GM18505 (cell line): ENCODE measurements at regions not wholly inside any gene's neighbourhood (a gene's known extent, or its start where the extent isn't known, plus 50 kb on each side); places are given as distances from the start of the nearest gene placed in this dataset.

ENCODE experiments used
- ATAC-seq: cut with Tn5 transposase; IDR thresholded peaks from one replicate; pipeline ENCODE4 v1.9.1; 2021; ENCODE audit not compliant: unreplicated experiment
- POLR2A ChIP-seq: IDR thresholded peaks from 4 replicates; pipeline ENCODE4 v1.6.1; 2011; ENCODE audit warnings: borderline replicate concordance; ENCODE audit not compliant: insufficient read depth, insufficient read length; ENCODE audit errors: extremely low read depth

DNA sequence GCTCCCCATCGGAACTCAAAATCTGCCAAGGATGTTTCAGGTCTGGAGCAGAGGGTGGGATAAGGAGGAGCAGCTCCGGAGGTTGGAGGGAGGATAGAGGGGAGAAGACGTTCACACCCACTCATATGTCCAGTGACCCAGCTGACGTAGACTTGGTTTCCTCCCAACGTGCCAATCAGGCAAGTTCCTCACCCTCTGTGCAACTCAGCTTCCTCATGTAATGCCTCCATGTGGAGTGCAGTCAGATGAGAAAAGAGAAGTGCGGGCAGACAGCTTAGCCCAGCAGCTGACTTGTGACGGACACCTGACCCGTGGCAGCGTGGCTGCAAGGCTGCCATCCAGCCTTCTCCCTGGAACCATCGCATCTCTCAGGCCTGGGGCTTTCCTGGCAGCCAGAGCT, 86.8 kb downstream of the NPTX2 start:
- no peak for TF ChIP-seq POLR2A
- ATAC-seq: no peak

DNA sequence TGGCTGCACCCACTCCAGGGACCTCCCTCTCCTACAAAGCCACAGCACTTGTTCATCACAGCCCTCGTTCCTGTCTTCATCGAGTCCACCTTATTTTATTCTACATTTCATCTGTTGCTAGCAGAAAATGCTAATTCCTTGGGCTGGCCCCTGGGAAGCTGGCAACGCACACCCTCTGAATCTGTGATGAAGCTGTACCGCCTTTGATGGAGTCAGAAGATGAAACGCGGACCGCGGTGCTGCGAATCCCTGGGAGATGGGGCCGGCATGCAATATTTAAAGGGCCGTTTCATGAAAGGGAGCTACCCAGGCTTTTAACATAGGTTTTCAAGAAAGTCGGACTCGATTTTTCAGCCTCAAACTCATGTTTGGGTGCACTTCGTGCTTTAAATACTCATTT, 88.5 kb downstream of the NPTX2 start:
- TF ChIP-seq POLR2A: no peak

DNA sequence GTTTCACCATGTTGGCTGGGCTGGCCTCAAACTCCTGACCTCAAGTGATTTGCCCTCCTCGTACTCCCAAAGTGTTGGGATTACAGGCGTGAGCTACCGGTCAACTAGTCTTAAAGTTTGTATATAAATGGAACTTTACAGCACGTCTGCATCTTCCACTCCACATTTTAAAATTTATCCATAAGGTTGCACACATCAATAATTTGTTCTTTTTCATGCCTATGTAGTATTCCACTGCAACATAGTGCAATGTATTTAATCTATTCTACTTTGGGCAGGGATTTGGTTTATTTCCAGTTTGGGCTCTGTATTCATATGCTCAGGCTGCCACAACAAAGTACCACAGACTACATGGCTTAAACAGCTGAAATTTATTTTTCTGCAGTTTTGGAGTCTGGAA, 90.0 kb downstream of the NPTX2 start:
- TF ChIP-seq POLR2A: no peak

More for the DNA sequence above, 88.5 kb downstream of the NPTX2 start:
- no peak for ATAC-seq

DNA sequence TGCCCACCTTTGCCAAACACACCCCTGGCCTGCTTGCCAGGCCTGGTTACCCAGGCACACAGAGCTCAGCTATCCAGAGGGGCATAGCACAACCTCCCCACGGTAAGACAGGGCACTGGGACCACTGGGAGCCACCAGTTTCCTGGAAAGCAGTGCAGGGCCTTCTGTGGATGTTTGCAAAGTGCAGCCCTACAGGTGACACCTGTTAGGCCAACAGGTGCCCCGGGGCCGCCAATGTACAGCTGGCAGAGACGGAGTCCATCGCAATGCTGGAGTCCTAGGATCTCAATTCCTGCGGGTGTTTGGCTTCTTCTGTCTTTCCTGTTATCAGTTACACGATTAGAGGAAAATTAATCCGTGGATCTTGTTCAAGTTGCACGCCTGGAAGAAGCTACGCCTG, 94.9 kb downstream of the NPTX2 start:
- TF ChIP-seq POLR2A: no peak
- no peak for ATAC-seq

More for the DNA sequence above, 90.0 kb downstream of the NPTX2 start:
- no peak for ATAC-seq

DNA sequence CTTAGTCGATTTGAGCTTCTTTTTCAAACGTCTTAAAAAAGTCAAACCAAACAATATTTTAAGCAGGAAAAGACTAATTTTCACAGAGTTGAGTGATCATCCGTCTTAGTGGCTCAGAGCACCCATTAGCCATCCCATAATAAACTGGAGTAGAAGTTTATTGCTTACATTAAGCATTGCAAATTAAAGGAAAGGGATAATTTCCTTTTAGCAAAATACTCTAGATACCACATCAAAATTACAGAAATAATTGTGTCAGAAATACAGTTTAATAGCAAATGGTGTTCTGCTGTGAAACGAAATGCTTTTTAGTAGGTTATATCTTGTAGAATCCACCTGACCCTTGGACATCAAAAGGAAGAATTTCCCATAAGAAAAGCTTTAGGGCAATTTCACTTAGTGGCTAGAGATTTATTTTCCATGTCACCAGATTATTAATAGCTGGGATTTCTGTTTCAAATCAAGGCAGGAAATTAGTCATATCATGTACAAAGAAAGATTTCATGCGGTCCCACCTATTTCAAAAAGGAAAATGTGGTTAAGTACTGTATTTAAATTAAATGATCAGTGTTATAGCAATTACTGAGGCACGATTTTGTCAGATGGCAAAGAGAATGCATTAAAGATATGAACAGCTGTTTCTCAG, 96.2 kb downstream of the NPTX2 start:
- ATAC-seq: no peak
- TF ChIP-seq POLR2A: no peak

DNA sequence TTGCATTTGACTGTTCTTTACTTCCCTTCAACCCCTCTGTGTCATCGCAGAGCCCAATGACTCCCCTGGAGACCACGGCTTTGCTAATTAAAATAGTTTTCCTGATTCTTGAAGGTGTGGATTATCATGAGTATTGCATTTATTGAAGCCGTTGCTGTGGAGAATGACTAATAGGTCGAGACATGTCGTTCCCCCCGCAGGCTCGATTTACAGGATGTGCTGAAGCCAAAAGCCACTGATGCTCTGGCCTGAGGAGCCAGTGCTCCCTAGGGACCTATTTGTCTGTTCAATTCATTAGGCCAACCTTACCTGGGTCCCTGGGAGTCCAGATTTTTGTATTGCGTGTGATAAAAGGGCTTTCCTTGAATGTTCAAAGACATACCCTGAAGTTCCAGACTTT, 102.3 kb downstream of the NPTX2 start:
- no peak for TF ChIP-seq POLR2A
- ATAC-seq: no peak

DNA sequence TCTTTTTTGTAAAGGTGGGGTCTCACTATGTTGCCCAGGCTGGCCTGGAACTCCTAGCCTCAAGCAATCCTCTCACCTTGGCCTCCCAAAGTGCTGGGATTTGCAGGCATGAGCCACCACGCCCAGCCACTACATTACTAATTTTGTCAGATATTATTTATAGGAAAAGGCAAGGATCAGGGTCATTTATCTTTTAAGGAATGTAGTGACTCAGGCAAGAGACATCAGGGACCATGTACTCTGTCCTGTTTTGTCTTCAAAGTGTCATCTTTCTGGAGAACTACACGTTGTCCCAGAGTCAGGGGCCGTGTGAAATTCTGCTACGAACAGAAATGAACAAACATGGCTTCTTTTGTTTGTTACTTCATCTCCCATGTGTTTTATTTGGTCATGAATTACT, 105.3 kb downstream of the NPTX2 start:
- TF ChIP-seq POLR2A: no peak
- no peak for ATAC-seq

DNA sequence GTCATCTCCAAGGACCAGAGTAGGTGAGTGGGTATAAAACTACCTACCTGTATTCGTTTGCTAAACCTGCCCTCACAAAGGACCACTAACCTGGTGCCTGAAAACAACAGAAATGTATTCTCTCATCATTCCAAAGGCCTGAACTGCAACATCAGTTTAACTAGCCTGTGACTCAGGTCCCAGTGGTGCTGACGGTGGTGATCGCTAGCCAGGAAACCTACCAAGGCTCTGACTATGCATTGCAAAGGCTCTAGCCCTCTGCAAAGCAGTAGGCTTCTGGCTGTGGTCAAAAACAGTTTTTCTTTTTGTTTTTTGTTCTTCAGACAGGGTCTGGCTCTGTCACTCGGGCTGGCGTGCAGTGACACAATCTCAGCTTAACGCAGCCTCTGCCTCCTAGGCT, 107.5 kb downstream of the NPTX2 start:
- TF ChIP-seq POLR2A: no peak
- no peak for ATAC-seq

DNA sequence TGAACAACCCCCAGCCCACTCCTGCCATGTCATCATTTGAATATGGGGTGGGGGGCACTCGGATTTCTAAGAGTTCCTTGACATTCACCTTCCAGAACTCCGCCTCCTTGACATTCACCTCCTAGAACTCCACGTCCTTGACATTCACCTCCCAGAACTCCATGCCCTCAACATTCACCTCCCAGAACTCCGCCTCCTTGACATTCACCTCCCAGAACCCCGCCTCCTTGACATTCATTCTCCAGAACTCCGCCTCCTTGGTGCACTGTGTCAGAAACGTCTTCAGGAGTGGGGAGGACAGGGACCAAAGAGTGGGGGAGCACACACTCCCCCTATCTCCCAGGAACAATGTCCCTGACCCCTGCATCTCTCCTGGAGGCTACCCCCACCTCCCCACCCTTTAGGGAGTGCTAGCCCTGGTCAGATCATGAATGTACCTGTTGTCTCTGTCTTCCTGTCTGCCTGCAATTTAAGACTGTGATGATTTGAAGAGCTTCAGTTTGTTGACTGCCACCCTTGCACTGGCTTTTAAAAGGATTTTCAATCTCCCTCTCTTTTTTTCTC, 110.1 kb downstream of the NPTX2 start:
- no peak for ATAC-seq
- no peak for TF ChIP-seq POLR2A

DNA sequence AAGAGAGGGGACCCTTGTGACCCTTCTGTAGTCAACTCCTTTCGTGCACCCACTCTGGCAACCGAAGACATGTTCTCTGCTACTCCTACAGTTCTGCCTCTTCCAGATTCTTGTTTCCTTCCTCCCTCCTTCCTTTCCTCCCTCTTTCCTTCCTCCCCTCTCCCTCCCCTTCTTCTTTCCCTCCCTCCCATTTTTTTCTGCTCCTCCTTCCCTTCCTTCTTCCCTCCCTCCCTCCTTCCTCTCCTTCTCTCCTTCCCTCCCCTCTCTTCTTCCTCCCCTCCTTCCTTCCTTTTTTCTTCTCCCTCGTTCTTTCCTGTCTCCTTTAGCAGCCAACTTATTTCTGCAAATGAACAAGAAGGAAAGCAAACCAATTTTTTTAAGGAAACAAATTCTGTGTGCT, 111.5 kb downstream of the NPTX2 start:
- no peak for ATAC-seq
- no peak for TF ChIP-seq POLR2A

DNA sequence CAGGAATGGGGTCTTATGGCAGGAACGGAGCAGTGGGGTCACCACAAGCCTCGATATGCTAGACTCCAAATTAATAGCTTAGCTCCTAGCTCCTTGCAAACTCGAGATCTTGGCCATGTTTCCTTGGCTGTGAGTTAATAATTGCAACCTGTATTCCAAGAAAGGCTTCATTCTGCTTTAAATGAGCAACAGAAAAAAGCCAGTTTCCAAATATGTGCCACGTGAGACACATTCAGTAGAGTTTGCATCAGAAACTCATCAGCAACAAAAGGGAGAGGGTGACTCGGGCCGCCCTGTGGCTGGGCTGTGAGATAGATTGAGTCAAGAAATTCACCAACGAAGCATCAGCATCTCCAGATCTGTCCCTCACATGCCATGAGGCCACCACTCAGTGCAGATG, 112.0 kb downstream of the NPTX2 start:
- no peak for ATAC-seq
- TF ChIP-seq POLR2A: no peak

DNA sequence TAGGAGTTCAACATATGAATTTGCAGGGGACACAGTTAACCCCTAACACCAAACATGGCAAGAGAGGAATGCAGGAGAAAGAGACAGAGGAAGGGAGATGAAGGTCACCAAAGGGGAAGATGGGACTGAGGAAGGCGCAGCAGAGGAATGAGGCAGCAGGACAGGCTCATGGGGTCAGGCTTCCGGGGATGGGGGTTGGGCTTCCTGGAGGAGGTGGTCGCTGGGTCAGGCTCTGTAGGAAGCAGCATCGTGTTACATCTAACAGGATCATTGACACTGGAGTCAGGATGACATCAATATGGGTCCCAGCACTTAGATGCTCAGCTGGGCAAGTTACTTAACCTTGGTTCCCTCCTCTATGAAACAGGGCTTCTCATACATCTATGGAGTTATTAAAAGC, 113.2 kb downstream of the NPTX2 start:
- no peak for ATAC-seq

DNA sequence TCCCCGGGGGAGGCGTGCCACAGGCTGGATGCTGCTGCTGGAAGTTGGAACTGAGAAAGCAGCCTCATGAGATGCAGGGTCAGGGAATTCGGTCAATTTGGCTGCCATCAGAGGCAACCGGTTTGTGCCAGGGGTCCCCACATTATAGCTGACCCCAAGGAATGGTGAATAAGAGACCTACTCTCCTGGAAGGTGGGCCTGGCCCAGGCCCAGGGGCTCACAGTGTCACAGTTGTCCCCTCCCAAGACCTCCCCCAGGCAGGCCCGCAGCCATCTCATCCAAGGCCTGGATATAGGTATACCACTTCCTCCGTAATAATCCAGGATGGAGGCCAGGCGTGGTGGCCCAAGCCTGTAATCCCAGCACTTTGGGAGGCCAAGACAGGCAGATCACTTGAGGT, 114.6 kb downstream of the NPTX2 start:
- no peak for ATAC-seq
- no peak for TF ChIP-seq POLR2A

More for the DNA sequence above, 113.2 kb downstream of the NPTX2 start:
- no peak for TF ChIP-seq POLR2A

DNA sequence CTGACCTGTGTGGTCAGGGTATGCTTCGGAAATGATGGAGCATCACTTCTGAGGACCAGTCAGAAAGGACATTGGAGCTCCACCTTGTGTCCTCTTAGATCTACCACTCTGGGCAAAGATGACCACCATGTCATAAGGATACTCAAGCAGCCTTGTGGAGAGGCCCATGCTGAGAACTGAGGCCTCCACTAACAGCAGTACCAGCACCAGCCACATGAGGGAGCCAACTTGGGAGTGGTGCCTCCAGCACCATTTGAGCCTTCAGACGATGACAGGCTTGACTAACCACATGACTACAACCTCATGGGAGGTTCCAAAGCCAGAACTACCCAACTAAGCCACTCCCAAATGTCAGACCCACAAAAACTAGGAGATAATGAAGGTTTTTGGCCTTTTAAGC, 116.0 kb downstream of the NPTX2 start:
- TF ChIP-seq POLR2A: no peak
- ATAC-seq: no peak
